HG03460 (cell line): ENCODE measurements at regions not wholly inside any gene's neighbourhood (a gene's known extent, or its start where the extent isn't known, plus 50 kb on each side); places are given as distances from the start of the nearest gene placed in this dataset.

ENCODE experiments used
- ATAC-seq: cut with Tn5 transposase; IDR thresholded peaks from one replicate; pipeline ENCODE4 v1.9.1; 2021; ENCODE audit not compliant: unreplicated experiment

GRCh38 chr2:147657086-147658000 is 187.5 kb upstream of the ACVR2A start:
- no peak for ATAC-seq

GRCh38 chr2:147649998-147650397 is 194.8 kb upstream of the ACVR2A start:
- ATAC-seq: no peak

- no peak for ATAC-seq
These were observed 195.5 kb upstream of the ACVR2A start for GRCh38 chr2:147649286-147649685.

- no peak for ATAC-seq
These were observed 196.4 kb upstream of the ACVR2A start for GRCh38 chr2:147648471-147648870.

GRCh38 chr2:147647816-147648215 is 197.0 kb upstream of the ACVR2A start:
- no peak for ATAC-seq

GRCh38 chr2:147646818-147647468 is 197.9 kb upstream of the ACVR2A start:
- no peak for ATAC-seq

- ATAC-seq: no peak
These were observed 200.3 kb upstream of the ACVR2A start for GRCh38 chr2:147644491-147644890.

- ATAC-seq: no peak
These were observed 202.1 kb upstream of the ACVR2A start for GRCh38 chr2:147642765-147643164.

GRCh38 chr2:147641651-147642050 is 203.2 kb upstream of the ACVR2A start:
- ATAC-seq: no peak

- peak; percentile 76 for ATAC-seq
These were observed 204.9 kb upstream of the ACVR2A start for GRCh38 chr2:147639891-147640290.

- ATAC-seq: no peak
These were observed 205.4 kb upstream of the ACVR2A start for GRCh38 chr2:147639386-147639785.

GRCh38 chr2:147636886-147637285 is 207.9 kb upstream of the ACVR2A start:
- no peak for ATAC-seq

GRCh38 chr2:147636238-147636882 is 208.5 kb upstream of the ACVR2A start:
- no peak for ATAC-seq

GRCh38 chr2:147634826-147635225 is 210.0 kb upstream of the ACVR2A start:
- no peak for ATAC-seq

- ATAC-seq: no peak
These were observed 212.6 kb upstream of the ACVR2A start for GRCh38 chr2:147632198-147632597.

GRCh38 chr2:147631294-147631693 is 213.5 kb upstream of the ACVR2A start:
- ATAC-seq: no peak

GRCh38 chr2:147630585-147630984 is 214.2 kb upstream of the ACVR2A start:
- ATAC-seq: no peak

GRCh38 chr2:147628971-147629421 is 215.8 kb upstream of the ACVR2A start:
- ATAC-seq: peak; percentile 53

- peak; percentile 94 for ATAC-seq
These were observed 221.5 kb upstream of the ACVR2A start for GRCh38 chr2:147623328-147623727.

GRCh38 chr2:147621656-147622197 is 223.1 kb upstream of the ACVR2A start:
- no peak for ATAC-seq

GRCh38 chr2:147619808-147620207 is 225.0 kb upstream of the ACVR2A start:
- no peak for ATAC-seq
